ENCODE measurements at regions not wholly inside any gene's neighbourhood (a gene's known extent, or its start where the extent isn't known, plus 50 kb on each side); places are given as distances from the start of the nearest gene placed in this dataset.

GRCh38 chr1:29963946-29964345 lies 727.6 kb downstream of the PTPRU start:
- TF ChIP-seq MAX (IDR thresholded peaks at IDR 0.05; ENCODE audit: low read depth, low read length) (no peak), CTCF (IDR thresholded peaks at IDR 0.05; ENCODE audit: low read depth, low read length) (no peak)
- DNase-seq (ENCODE audit: low read depth): no peak
- no peak overlapping the region for H3K4me3 ChIP-seq (ENCODE audit: low read depth, low read length)

- H3K4me3 ChIP-seq (ENCODE audit: low read depth, low read length): no peak overlapping the region
- TF ChIP-seq POLR2A (IDR thresholded peaks at IDR 0.05; ENCODE audit: extremely low read depth, insufficient read length): no peak
- TF ChIP-seq MYC (IDR thresholded peaks at IDR 0.05; ENCODE audit: low read depth, low read length): no peak
- no peak for DNase-seq (ENCODE audit: low read depth)
Observed at GRCh38 chr1:29962831-29963247, 726.5 kb downstream of the PTPRU start.

GRCh38 chr1:29962336-29962735 lies 726.0 kb downstream of the PTPRU start:
- H3K4me3 ChIP-seq (ENCODE audit: low read depth, low read length): no peak overlapping the region
- TF ChIP-seq CTCF (IDR thresholded peaks at IDR 0.05; ENCODE audit: low read depth, low read length) (no peak), POLR2A (IDR thresholded peaks at IDR 0.05; ENCODE audit: extremely low read depth, insufficient read length) (no peak), MYC (IDR thresholded peaks at IDR 0.05; ENCODE audit: low read depth, low read length) (no peak), MAX (IDR thresholded peaks at IDR 0.05; ENCODE audit: low read depth, low read length) (no peak)
- DNase-seq (ENCODE audit: low read depth): no peak

GRCh38 chr1:29961293-29962059 lies 725.2 kb downstream of the PTPRU start:
- DNase-seq (ENCODE audit: low read depth): no peak
- no peak overlapping the region for H3K4me3 ChIP-seq (ENCODE audit: low read depth, low read length)
- TF ChIP-seq POLR2A (IDR thresholded peaks at IDR 0.05; ENCODE audit: extremely low read depth, insufficient read length) (no peak), MAX (IDR thresholded peaks at IDR 0.05; ENCODE audit: low read depth, low read length) (no peak), CTCF (IDR thresholded peaks at IDR 0.05; ENCODE audit: low read depth, low read length) (no peak), MYC (IDR thresholded peaks at IDR 0.05; ENCODE audit: low read depth, low read length) (no peak)

GRCh38 chr1:29960876-29961275 lies 724.6 kb downstream of the PTPRU start:
- no peak overlapping the region for H3K4me3 ChIP-seq (ENCODE audit: low read depth, low read length)
- DNase-seq (ENCODE audit: low read depth): no peak

More at GRCh38 chr1:29960876-29961275, 724.6 kb downstream of the PTPRU start:
- TF ChIP-seq POLR2A (IDR thresholded peaks at IDR 0.05; ENCODE audit: extremely low read depth, insufficient read length) (no peak), MYC (IDR thresholded peaks at IDR 0.05; ENCODE audit: low read depth, low read length) (no peak), MAX (IDR thresholded peaks at IDR 0.05; ENCODE audit: low read depth, low read length) (no peak), CTCF (IDR thresholded peaks at IDR 0.05; ENCODE audit: low read depth, low read length) (no peak)

Data from NB4 (cell line).